HCT116 (cell line): ENCODE measurements at regions not wholly inside any gene's neighbourhood (a gene's known extent, or its start where the extent isn't known, plus 50 kb on each side); places are given as distances from the start of the nearest gene placed in this dataset.

ENCODE experiments used
- ATAC-seq: fragments of 200-7000 bp; cut with Tn5 transposase; 2 replicates; pipeline ENCODE4 v1.9.1; 2020; ENCODE audit warnings: mild to moderate bottlenecking, moderate library complexity
- BruUV-seq: library from RNA; stranded (reverse); fragments of 400-500 nt; replicated peaks from 2 replicates; lab custom pipeline; 2021; lab: Mats Ljungman, UMichigan
- CTCF ChIA-PET: fragments of 300-600 bp; sonication (Branson Sonifier 250); formaldehyde crosslinking; loops from one replicate; lab custom pipeline; 2021; ENCODE audit warnings: antibody characterized with exemption; lab: Charles Lee
- POLR2A ChIA-PET: fragments of 300-600, 350-600 bp; sonication (Branson Sonifier 250); formaldehyde crosslinking; loops from one replicate; lab custom pipeline; 2021; ENCODE audit warnings: antibody characterized with exemption; lab: Charles Lee
- RAD21 ChIA-PET, 2 experiments: fragments of 300-600 bp; sonication (Branson Sonifier 250); formaldehyde crosslinking; loops; one replicate each; lab custom pipeline; 2023; ENCODE audit warnings: low total read pairs in 2 of 2; ENCODE audit not compliant: uncharacterized antibody in 2 of 2, unreplicated experiment in 2 of 2, low non-redundant PET in 1 of 2; lab: Charles Lee
- DNase-seq: peaks from one replicate; pipeline ENCODE4 v3.0.0-alpha.2; 2010; ENCODE audit warnings: low read depth, low spot score
- H2AFZ ChIP-seq: fragments of 200-600 bp; shearing (Covaris generic), sonication (generic); 2 replicates; pipeline ENCODE4 v1.6.1; 2017; ENCODE audit warnings: low read depth, mixed run types, mixed read lengths, antibody characterized with exemption, low read length; ENCODE audit not compliant: poor library complexity, severe bottlenecking
- H3K27ac ChIP-seq: 2 replicates; pipeline ENCODE4 v1.5.1; 2012; ENCODE audit warnings: low read depth, low read length
- H3K27me3 ChIP-seq: fragments of 200-600 bp; sonication (generic); 2 replicates; pipeline ENCODE4 v1.6.1; 2016; ENCODE audit warnings: mixed run types, low read length, mixed read lengths; ENCODE audit not compliant: insufficient read depth
- H3K36me3 ChIP-seq, 2 experiments: fragments of 200-500 bp in 1 of 2; fragments of 200-600 bp in 1 of 2; sonication (Bioruptor generic) in 1 of 2; sonication (generic) in 1 of 2; 2 replicates each; pipeline versions ENCODE4 v1.5.1 to v1.6.1; 2014 to 2016; ENCODE audit warnings: low read length in 2 of 2, inconsistent platforms in 1 of 2, mixed read lengths in 1 of 2, mixed run types in 1 of 2; ENCODE audit not compliant: insufficient read depth in 2 of 2, control insufficient read depth in 1 of 2
- H3K4me1 ChIP-seq, 2 experiments: fragments of 200-600 bp in 1 of 2; sonication (generic) in 1 of 2; 2 replicates each; pipeline versions ENCODE4 v1.5.1 to v1.6.1; 2012 to 2017; ENCODE audit warnings: low read length in 2 of 2, inconsistent platforms in 1 of 2, mild to moderate bottlenecking in 1 of 2, mixed read lengths in 1 of 2, mixed run types in 1 of 2, moderate library complexity in 1 of 2; ENCODE audit not compliant: insufficient read depth in 2 of 2, control insufficient read depth in 1 of 2
- H3K4me2 ChIP-seq: fragments of 200-600 bp; sonication (generic); 2 replicates; pipeline ENCODE4 v1.6.1; 2017; ENCODE audit warnings: mixed run types, low read length, mixed read lengths
- H3K4me3 ChIP-seq, 2 experiments: fragments of 200-600 bp in 1 of 2; sonication (generic) in 1 of 2; replicated peaks in 1 of 2; 2 replicates each; pipeline ENCODE4 v1.5.1; 2011 to 2016; ENCODE audit warnings: low read length in 2 of 2, control low read depth in 1 of 2, low read depth in 1 of 2, mild to moderate bottlenecking in 1 of 2, mixed read lengths in 1 of 2, mixed run types in 1 of 2
- H3K79me2 ChIP-seq: fragments of 200-600 bp; sonication (generic); 2 replicates; pipeline ENCODE4 v1.6.1; 2017; ENCODE audit warnings: mild to moderate bottlenecking, mixed run types, low read length, moderate library complexity, mixed read lengths; ENCODE audit not compliant: insufficient read depth
- H3K9ac ChIP-seq: fragments of 200-600 bp; sonication (generic); 2 replicates; pipeline ENCODE4 v1.6.1; 2016; ENCODE audit warnings: low read length, mixed read lengths
- H3K9me2 ChIP-seq: fragments of 200-600 bp; sonication (generic), shearing (Covaris generic); 2 replicates; pipeline ENCODE4 v1.6.1; 2017; ENCODE audit warnings: mixed run types, mild to moderate bottlenecking, moderate library complexity; ENCODE audit not compliant: insufficient read depth
- H3K9me3 ChIP-seq, 2 experiments: fragments of 200-500 bp in 1 of 2; fragments of 200-600 bp in 1 of 2; sonication (Bioruptor generic) in 1 of 2; sonication (generic) in 1 of 2; 2 replicates each; pipeline ENCODE4 v1.6.1; 2014 to 2017; ENCODE audit warnings: low read length in 2 of 2, mixed read lengths in 2 of 2, inconsistent platforms in 1 of 2, low read depth in 1 of 2, mild to moderate bottlenecking in 1 of 2, mixed run types in 1 of 2, moderate library complexity in 1 of 2; ENCODE audit not compliant: control insufficient read depth in 1 of 2, insufficient read depth in 1 of 2
- H4K20me1 ChIP-seq: fragments of 200-600 bp; sonication (generic), shearing (Covaris generic); 2 replicates; pipeline ENCODE4 v1.6.1; 2017; ENCODE audit warnings: mixed run types, mild to moderate bottlenecking, moderate library complexity; ENCODE audit not compliant: insufficient read depth
- CBX3 ChIP-seq: IDR thresholded peaks from 2 replicates; pipeline ENCODE4 v1.6.1; 2012; ENCODE audit warnings: low read depth
- EGR1 ChIP-seq: IDR thresholded peaks from 2 replicates; pipeline ENCODE4 v1.6.1; 2012; ENCODE audit warnings: low read depth
- ELF1 ChIP-seq: IDR thresholded peaks from 2 replicates; pipeline ENCODE4 v1.6.1; 2012; ENCODE audit warnings: low read depth, borderline replicate concordance
- EZH2 ChIP-seq: fragments of 200-600 bp; sonication (generic); IDR thresholded peaks from 2 replicates; pipeline ENCODE4 v1.6.1; 2017; ENCODE audit warnings: antibody characterized with exemption, mixed run types
- EZH2phosphoT487 ChIP-seq: fragments of 200-600 bp; IDR thresholded peaks from 2 replicates; pipeline ENCODE4 v1.6.1; 2018; ENCODE audit warnings: antibody characterized with exemption, borderline replicate concordance
- FOSL1 ChIP-seq: IDR thresholded peaks from 2 replicates; pipeline ENCODE4 v1.6.1; 2012; ENCODE audit warnings: low read depth
- JUND ChIP-seq: IDR thresholded peaks from 2 replicates; pipeline ENCODE4 v1.6.1; 2012
- POLR2A ChIP-seq: IDR thresholded peaks from 2 replicates; pipeline ENCODE4 v1.7.0; 2011; ENCODE audit warnings: borderline replicate concordance; ENCODE audit not compliant: insufficient read depth, insufficient read length; ENCODE audit errors: extremely low read depth
- POLR2AphosphoS5 ChIP-seq: IDR thresholded peaks from 2 replicates; pipeline ENCODE4 v1.6.1; 2011; ENCODE audit warnings: mild to moderate bottlenecking, low read depth, low read length, moderate library complexity
- RAD21 ChIP-seq: IDR thresholded peaks from 2 replicates; pipeline ENCODE4 v1.6.1; 2012; ENCODE audit warnings: low read depth, mild to moderate bottlenecking
- SP1 ChIP-seq: IDR thresholded peaks from 2 replicates; pipeline ENCODE4 v1.6.1; 2012; ENCODE audit warnings: low read depth
- SRF ChIP-seq: IDR thresholded peaks from 2 replicates; pipeline ENCODE4 v1.6.1; 2012; ENCODE audit warnings: low read depth
- TCF7L2 ChIP-seq: IDR thresholded peaks from 2 replicates; pipeline ENCODE4 v1.7.0; 2011; ENCODE audit warnings: borderline replicate concordance, inconsistent platforms; ENCODE audit not compliant: insufficient read depth, insufficient read length; ENCODE audit errors: extremely low read depth
- YY1 ChIP-seq: IDR thresholded peaks from 2 replicates; pipeline ENCODE4 v1.6.1; 2011; ENCODE audit warnings: low read length, low read depth, moderate library complexity, mild to moderate bottlenecking; ENCODE audit not compliant: insufficient replicate concordance; ENCODE audit errors: extremely low read depth
- ZFX ChIP-seq: fragments of 450-650 bp; IDR thresholded peaks from 2 replicates; pipeline ENCODE4 v1.6.1; 2017
- intact Hi-C: fragments of 100-400 bp; cut with micrococcal nuclease; formaldehyde crosslinking; loops from 2 replicates; pipeline ENCODE4 v1.10.0; 2022
- TF ChIP-seq, protein P1 (sequence below): IDR thresholded peaks from 2 replicates; pipeline ENCODE4 v1.6.1; 2012; ENCODE audit warnings: low read depth
- TF ChIP-seq, protein P2 (sequence below), 3 experiments: fragments of 200-600 bp in 1 of 3; sonication (generic) in 1 of 3; IDR thresholded peaks in 2 of 3; conservative IDR thresholded peaks in 1 of 3; 2 replicates each; pipeline ENCODE4 v1.5.1; 2012 to 2017; ENCODE audit warnings: low read depth in 2 of 3, low read length in 2 of 3, antibody characterized with exemption in 1 of 3, borderline replicate concordance in 1 of 3, control low read depth in 1 of 3, mild to moderate bottlenecking in 1 of 3, mixed read lengths in 1 of 3, mixed run types in 1 of 3, moderate library complexity in 1 of 3; ENCODE audit not compliant: insufficient read depth in 1 of 3
- TF ChIP-seq, protein P3 (sequence below): IDR thresholded peaks from 2 replicates; pipeline ENCODE4 v1.6.1; 2011; ENCODE audit warnings: mild to moderate bottlenecking, low read length, moderate library complexity; ENCODE audit not compliant: insufficient replicate concordance; ENCODE audit errors: extremely low read depth
- TF ChIP-seq, protein P4 (sequence below): IDR thresholded peaks from 2 replicates; pipeline ENCODE4 v1.6.1; 2012

DNA sequence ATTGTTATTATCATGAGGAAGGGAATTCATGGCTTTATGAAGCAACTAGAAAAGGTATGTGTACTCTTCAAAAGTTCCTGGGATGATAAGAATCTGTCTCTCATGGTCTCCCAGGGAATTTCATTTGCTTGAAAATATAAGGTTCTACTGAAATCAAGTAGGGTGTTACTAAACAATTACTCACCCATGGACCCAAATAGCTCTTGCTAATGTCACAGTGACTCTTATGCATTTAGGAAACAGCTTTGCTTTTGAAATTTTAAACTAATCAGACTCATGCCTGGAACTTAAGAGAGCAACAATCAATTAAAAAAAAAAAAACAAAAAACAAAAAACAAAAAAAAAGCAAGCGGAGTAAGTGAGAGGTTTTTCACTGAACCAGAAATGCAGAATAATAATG is 1546.3 kb upstream of the TENM4 start:
- no TSS peak for BruUV-seq
- POLR2A ChIA-PET = no interaction called here

More for the DNA sequence above, 1546.3 kb upstream of the TENM4 start:
- Histone ChIP-seq H3K9me2 (no peaks in the 10 kb centered on the region), H3K4me1 (no peaks in the 10 kb centered on the region), H3K79me2 (no peaks in the 10 kb centered on the region), H3K27ac (no peak overlapping the region), H3K36me3 (no peaks in the 10 kb centered on the region), H3K4me3 (no peak overlapping the region), H3K9ac (no peak overlapping the region), H3K4me2 (no peak overlapping the region), H4K20me1 (no peaks in the 10 kb centered on the region), H2AFZ (no peak overlapping the region), H3K27me3 (no peaks in the 10 kb centered on the region), H3K9me3 (peaks cover 4 to 16% of the 10 kb centered on the region in 2 experiments; a peak in 3 of 4 replicates)
- DNase-seq (no peak), ATAC-seq (no peak)
- RAD21 ChIA-PET = no interaction called here
- TF ChIP-seq EGR1 (no peak), POLR2AphosphoS5 (no peak), ZFX (no peak), YY1 (no peak), EZH2 (no peak), ELF1 (no peak), POLR2A (no peak), RAD21 (no peak), EZH2phosphoT487 (no peak), JUND (no peak), SRF (no peak), FOSL1 (no peak), SP1 (no peak), TCF7L2 (no peak), CBX3 (no peak)
- TF ChIP-seq, protein P1, sequence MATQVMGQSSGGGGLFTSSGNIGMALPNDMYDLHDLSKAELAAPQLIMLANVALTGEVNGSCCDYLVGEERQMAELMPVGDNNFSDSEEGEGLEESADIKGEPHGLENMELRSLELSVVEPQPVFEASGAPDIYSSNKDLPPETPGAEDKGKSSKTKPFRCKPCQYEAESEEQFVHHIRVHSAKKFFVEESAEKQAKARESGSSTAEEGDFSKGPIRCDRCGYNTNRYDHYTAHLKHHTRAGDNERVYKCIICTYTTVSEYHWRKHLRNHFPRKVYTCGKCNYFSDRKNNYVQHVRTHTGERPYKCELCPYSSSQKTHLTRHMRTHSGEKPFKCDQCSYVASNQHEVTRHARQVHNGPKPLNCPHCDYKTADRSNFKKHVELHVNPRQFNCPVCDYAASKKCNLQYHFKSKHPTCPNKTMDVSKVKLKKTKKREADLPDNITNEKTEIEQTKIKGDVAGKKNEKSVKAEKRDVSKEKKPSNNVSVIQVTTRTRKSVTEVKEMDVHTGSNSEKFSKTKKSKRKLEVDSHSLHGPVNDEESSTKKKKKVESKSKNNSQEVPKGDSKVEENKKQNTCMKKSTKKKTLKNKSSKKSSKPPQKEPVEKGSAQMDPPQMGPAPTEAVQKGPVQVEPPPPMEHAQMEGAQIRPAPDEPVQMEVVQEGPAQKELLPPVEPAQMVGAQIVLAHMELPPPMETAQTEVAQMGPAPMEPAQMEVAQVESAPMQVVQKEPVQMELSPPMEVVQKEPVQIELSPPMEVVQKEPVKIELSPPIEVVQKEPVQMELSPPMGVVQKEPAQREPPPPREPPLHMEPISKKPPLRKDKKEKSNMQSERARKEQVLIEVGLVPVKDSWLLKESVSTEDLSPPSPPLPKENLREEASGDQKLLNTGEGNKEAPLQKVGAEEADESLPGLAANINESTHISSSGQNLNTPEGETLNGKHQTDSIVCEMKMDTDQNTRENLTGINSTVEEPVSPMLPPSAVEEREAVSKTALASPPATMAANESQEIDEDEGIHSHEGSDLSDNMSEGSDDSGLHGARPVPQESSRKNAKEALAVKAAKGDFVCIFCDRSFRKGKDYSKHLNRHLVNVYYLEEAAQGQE = no peak
- TF ChIP-seq, protein P2, sequence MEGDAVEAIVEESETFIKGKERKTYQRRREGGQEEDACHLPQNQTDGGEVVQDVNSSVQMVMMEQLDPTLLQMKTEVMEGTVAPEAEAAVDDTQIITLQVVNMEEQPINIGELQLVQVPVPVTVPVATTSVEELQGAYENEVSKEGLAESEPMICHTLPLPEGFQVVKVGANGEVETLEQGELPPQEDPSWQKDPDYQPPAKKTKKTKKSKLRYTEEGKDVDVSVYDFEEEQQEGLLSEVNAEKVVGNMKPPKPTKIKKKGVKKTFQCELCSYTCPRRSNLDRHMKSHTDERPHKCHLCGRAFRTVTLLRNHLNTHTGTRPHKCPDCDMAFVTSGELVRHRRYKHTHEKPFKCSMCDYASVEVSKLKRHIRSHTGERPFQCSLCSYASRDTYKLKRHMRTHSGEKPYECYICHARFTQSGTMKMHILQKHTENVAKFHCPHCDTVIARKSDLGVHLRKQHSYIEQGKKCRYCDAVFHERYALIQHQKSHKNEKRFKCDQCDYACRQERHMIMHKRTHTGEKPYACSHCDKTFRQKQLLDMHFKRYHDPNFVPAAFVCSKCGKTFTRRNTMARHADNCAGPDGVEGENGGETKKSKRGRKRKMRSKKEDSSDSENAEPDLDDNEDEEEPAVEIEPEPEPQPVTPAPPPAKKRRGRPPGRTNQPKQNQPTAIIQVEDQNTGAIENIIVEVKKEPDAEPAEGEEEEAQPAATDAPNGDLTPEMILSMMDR (IDR thresholded peaks at IDR 0.05 in 2 of 3, conservative IDR thresholded peaks at IDR 0.05 in 1 of 3; ENCODE audit: borderline replicate concordance in 1 of 3, insufficient read depth in 1 of 3, low read depth in 2 of 3, low read length in 2 of 3) = no peak
- TF ChIP-seq, protein P3, sequence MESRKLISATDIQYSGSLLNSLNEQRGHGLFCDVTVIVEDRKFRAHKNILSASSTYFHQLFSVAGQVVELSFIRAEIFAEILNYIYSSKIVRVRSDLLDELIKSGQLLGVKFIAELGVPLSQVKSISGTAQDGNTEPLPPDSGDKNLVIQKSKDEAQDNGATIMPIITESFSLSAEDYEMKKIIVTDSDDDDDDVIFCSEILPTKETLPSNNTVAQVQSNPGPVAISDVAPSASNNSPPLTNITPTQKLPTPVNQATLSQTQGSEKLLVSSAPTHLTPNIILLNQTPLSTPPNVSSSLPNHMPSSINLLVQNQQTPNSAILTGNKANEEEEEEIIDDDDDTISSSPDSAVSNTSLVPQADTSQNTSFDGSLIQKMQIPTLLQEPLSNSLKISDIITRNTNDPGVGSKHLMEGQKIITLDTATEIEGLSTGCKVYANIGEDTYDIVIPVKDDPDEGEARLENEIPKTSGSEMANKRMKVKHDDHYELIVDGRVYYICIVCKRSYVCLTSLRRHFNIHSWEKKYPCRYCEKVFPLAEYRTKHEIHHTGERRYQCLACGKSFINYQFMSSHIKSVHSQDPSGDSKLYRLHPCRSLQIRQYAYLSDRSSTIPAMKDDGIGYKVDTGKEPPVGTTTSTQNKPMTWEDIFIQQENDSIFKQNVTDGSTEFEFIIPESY = no peak
- TF ChIP-seq, protein P4, sequence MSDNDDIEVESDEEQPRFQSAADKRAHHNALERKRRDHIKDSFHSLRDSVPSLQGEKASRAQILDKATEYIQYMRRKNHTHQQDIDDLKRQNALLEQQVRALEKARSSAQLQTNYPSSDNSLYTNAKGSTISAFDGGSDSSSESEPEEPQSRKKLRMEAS = no peak
- intact Hi-C loops = no loop called here
- CTCF ChIA-PET = no interaction called here
